Keratinocyte (primary cell): ENCODE measurements at regions not wholly inside any gene's neighbourhood (a gene's known extent, or its start where the extent isn't known, plus 50 kb on each side); places are given as distances from the start of the nearest gene placed in this dataset.

ENCODE experiments used
- DNase-seq: peaks from one replicate; pipeline ENCODE4 v3.0.0-alpha.2; 2011; ENCODE audit warnings: low read depth, missing footprints, low spot score
- FAIRE-seq: peaks from 2 replicates; lab custom pipeline; 2011; peaks lifted over from hg19 to GRCh38; lab: Jason Lieb, UNC
- H2AFZ ChIP-seq: 2 replicates; pipeline ENCODE4 v1.6.0; 2012; ENCODE audit warnings: low read length, control low read depth, inconsistent platforms; ENCODE audit not compliant: control insufficient read depth
- H3K27ac ChIP-seq: 2 replicates; pipeline ENCODE4 v1.5.1; 2011; ENCODE audit warnings: low read length; ENCODE audit not compliant: control insufficient read depth, insufficient read depth
- H3K27me3 ChIP-seq: 3 replicates; pipeline ENCODE4 v1.6.0; 2011; ENCODE audit warnings: low read length; ENCODE audit not compliant: control insufficient read depth, insufficient read depth; ENCODE audit errors: extremely low read depth
- H3K36me3 ChIP-seq, 2 experiments: 2 replicates in 1 of 2; 3 replicates in 1 of 2; pipeline ENCODE4 v1.5.1; 2011; ENCODE audit warnings: low read length in 2 of 2, mild to moderate bottlenecking in 1 of 2; ENCODE audit not compliant: control insufficient read depth in 2 of 2, insufficient read depth in 2 of 2; ENCODE audit errors: extremely low read depth in 1 of 2
- H3K4me1 ChIP-seq: 3 replicates; pipeline ENCODE4 v1.5.1; 2011; ENCODE audit warnings: low read length; ENCODE audit not compliant: control insufficient read depth, insufficient read depth; ENCODE audit errors: extremely low read depth
- H3K4me2 ChIP-seq: 3 replicates; pipeline ENCODE4 v1.6.0; 2011; ENCODE audit warnings: low read depth, low read length; ENCODE audit not compliant: control insufficient read depth, insufficient read depth; ENCODE audit errors: extremely low read depth
- H3K4me3 ChIP-seq, 3 experiments: fragments of 200-600 bp in 1 of 3; sonication (generic) in 1 of 3; 2 replicates in 2 of 3; 3 replicates in 1 of 3; pipeline ENCODE4 v1.5.1; 2011 to 2016; ENCODE audit warnings: low read length in 3 of 3, mild to moderate bottlenecking in 3 of 3, control low read depth in 2 of 3, inconsistent platforms in 1 of 3, low read depth in 1 of 3, mixed read lengths in 1 of 3, mixed run types in 1 of 3, moderate library complexity in 1 of 3; ENCODE audit not compliant: control insufficient read depth in 2 of 3, insufficient read depth in 2 of 3; ENCODE audit errors: extremely low read depth in 1 of 3
- H3K79me2 ChIP-seq: 2 replicates; pipeline ENCODE4 v1.6.0; 2012; ENCODE audit warnings: low read length; ENCODE audit not compliant: control insufficient read depth, insufficient read depth
- H3K9ac ChIP-seq: 3 replicates; pipeline ENCODE4 v1.6.0; 2011; ENCODE audit warnings: low read length; ENCODE audit not compliant: control insufficient read depth, insufficient read depth; ENCODE audit errors: extremely low read depth
- H3K9me1 ChIP-seq: 3 replicates; pipeline ENCODE4 v1.6.0; 2011; ENCODE audit warnings: low read length; ENCODE audit not compliant: control insufficient read depth, insufficient read depth; ENCODE audit errors: extremely low read depth
- H3K9me3 ChIP-seq: 2 replicates; pipeline ENCODE4 v1.5.1; 2012; ENCODE audit warnings: low read depth, low read length; ENCODE audit not compliant: control insufficient read depth
- H4K20me1 ChIP-seq: 3 replicates; pipeline ENCODE4 v1.6.0; 2011; ENCODE audit warnings: low read length; ENCODE audit not compliant: control insufficient read depth, insufficient read depth; ENCODE audit errors: extremely low read depth
- CTCF ChIP-seq, 3 experiments: IDR thresholded peaks in 1 of 3; conservative IDR thresholded peaks in 1 of 3; optimal IDR thresholded peaks in 1 of 3; 2 replicates in 2 of 3; 3 replicates in 1 of 3; pipeline versions ENCODE3 to v1.5.1; 2011; ENCODE audit warnings: low read length in 3 of 3, mild to moderate bottlenecking in 3 of 3, moderate library complexity in 2 of 3, control low read depth in 1 of 3, inconsistent platforms in 1 of 3; ENCODE audit not compliant: insufficient read depth in 2 of 3; ENCODE audit errors: extremely low read depth in 1 of 3
- EZH2 ChIP-seq: IDR thresholded peaks from one replicate; pipeline ENCODE4 v1.6.1; 2012; ENCODE audit warnings: inconsistent platforms, mild to moderate bottlenecking, low read length, moderate library complexity
- dilution Hi-C: fragments of 300-500 bp; cut with MboI; formaldehyde crosslinking; loops from one replicate; pipeline ENCODE4 v1.7.0; 2020; ENCODE audit warnings: low sequenced_read_pairs; ENCODE audit not compliant: extremely low pct_ligation_motif_present

- no peaks in the 10 kb centered on the region for H3K9me3 ChIP-seq
- H3K4me3 ChIP-seq, result no peak overlapping the region
- H4K20me1 ChIP-seq, result no peaks in the 10 kb centered on the region
- H3K27me3 ChIP-seq, result no peaks in the 10 kb centered on the region
- H3K27ac ChIP-seq, result no peak overlapping the region
- no peaks in the 10 kb centered on the region for H3K79me2 ChIP-seq
- H2AFZ ChIP-seq, result no peak overlapping the region
- DNase-seq (no peak), FAIRE-seq (no peak)
- H3K4me2 ChIP-seq, result no peak overlapping the region
- no peaks in the 10 kb centered on the region for H3K36me3 ChIP-seq
- no peak overlapping the region for H3K9ac ChIP-seq
- H3K9me1 ChIP-seq, result no peaks in the 10 kb centered on the region
- no peak for TF ChIP-seq EZH2
- no peak for TF ChIP-seq CTCF (optimal IDR thresholded peaks at IDR 0.05 in 1 of 3, IDR thresholded peaks at IDR 0.05 in 1 of 3, conservative IDR thresholded peaks at IDR 0.05 in 1 of 3; ENCODE audit: extremely low read depth in 1 of 3, insufficient read depth in 2 of 3, low read length in 3 of 3)
- H3K4me1 ChIP-seq, result no peaks in the 10 kb centered on the region
- dilution Hi-C loops, result no loop called here
Observed at GRCh38 chr10:117603726-117604125, 61.2 kb downstream of the EMX2 start.

- TF ChIP-seq EZH2 (no peak), CTCF (optimal IDR thresholded peaks at IDR 0.05 in 1 of 3, IDR thresholded peaks at IDR 0.05 in 1 of 3, conservative IDR thresholded peaks at IDR 0.05 in 1 of 3; ENCODE audit: extremely low read depth in 1 of 3, insufficient read depth in 2 of 3, low read length in 3 of 3) (no peak)
- Histone ChIP-seq H3K4me3 (no peak overlapping the region), H3K9ac (no peak overlapping the region), H3K9me1 (no peaks in the 10 kb centered on the region), H3K4me2 (peak overlapping the region; percentile 45), H3K36me3 (no peaks in the 10 kb centered on the region), H3K27me3 (no peaks in the 10 kb centered on the region), H2AFZ (peak overlapping the region; percentile 68), H3K9me3 (no peaks in the 10 kb centered on the region), H3K27ac (no peak overlapping the region), H3K79me2 (no peaks in the 10 kb centered on the region), H4K20me1 (no peaks in the 10 kb centered on the region), H3K4me1 (peaks cover 5% of the 10 kb centered on the region)
- FAIRE-seq, result peak; percentile 57
- dilution Hi-C loops, result no loop called here
- DNase-seq, result peak; percentile 15
Observed at GRCh38 chr10:117609095-117609795, 66.7 kb downstream of the EMX2 start.
